Activated naive CD4-positive, alpha-beta T cell (primary cell): ENCODE measurements at regions not wholly inside any gene's neighbourhood (a gene's known extent, or its start where the extent isn't known, plus 50 kb on each side); places are given as distances from the start of the nearest gene placed in this dataset.
"Not testable (repeated sequence)": the region's sequence is repeated elsewhere in the genome, so short reads cannot be mapped to it uniquely, and the experiment has no call there.

Source experiments
- DNase-seq, 4 experiments: peaks; one replicate each; lab custom pipeline; 2025; lab: John Stamatoyannopoulos, UW

- no peak for DNase-seq
These were observed 505.2 kb upstream of the NR5A2 start for GRCh38 chr1:199522338-199522737.

- no peak for DNase-seq
These were observed 504.6 kb upstream of the NR5A2 start for GRCh38 chr1:199522936-199523335.

GRCh38 chr1:199529324-199529723 lies 498.2 kb upstream of the NR5A2 start:
- no peak for DNase-seq

- DNase-seq: not testable (repeated sequence)
These were observed 494.1 kb upstream of the NR5A2 start for GRCh38 chr1:199533361-199533760.

- no peak for DNase-seq
These were observed 481.7 kb upstream of the NR5A2 start for GRCh38 chr1:199545780-199546179.

GRCh38 chr1:199546323-199546722 lies 481.2 kb upstream of the NR5A2 start:
- no peak for DNase-seq

- no peak for DNase-seq
These were observed 478.1 kb upstream of the NR5A2 start for GRCh38 chr1:199549421-199549820.

GRCh38 chr1:199550199-199551065 lies 477.1 kb upstream of the NR5A2 start:
- DNase-seq: no peak

GRCh38 chr1:199551967-199552565 lies 475.4 kb upstream of the NR5A2 start:
- no peak for DNase-seq

GRCh38 chr1:199553104-199553503 lies 474.4 kb upstream of the NR5A2 start:
- no peak for DNase-seq

GRCh38 chr1:199561334-199561733 lies 466.2 kb upstream of the NR5A2 start:
- no peak for DNase-seq

GRCh38 chr1:199573047-199573446 lies 454.5 kb upstream of the NR5A2 start:
- no peak for DNase-seq

- DNase-seq: no peak
These were observed 452.6 kb upstream of the NR5A2 start for GRCh38 chr1:199574950-199575349.

GRCh38 chr1:199580300-199580699 lies 447.2 kb upstream of the NR5A2 start:
- no peak for DNase-seq

- no peak for DNase-seq
These were observed 442.1 kb upstream of the NR5A2 start for GRCh38 chr1:199585392-199585791.

- no peak for DNase-seq
These were observed 436.8 kb upstream of the NR5A2 start for GRCh38 chr1:199590708-199591107.

- DNase-seq: no peak
These were observed 436.0 kb upstream of the NR5A2 start for GRCh38 chr1:199591468-199591867.

GRCh38 chr1:199593475-199593874 lies 434.0 kb upstream of the NR5A2 start:
- DNase-seq: no peak

GRCh38 chr1:199596448-199596847 lies 431.1 kb upstream of the NR5A2 start:
- DNase-seq: not testable (repeated sequence)

- DNase-seq: no peak
These were observed 430.4 kb upstream of the NR5A2 start for GRCh38 chr1:199597152-199597551.

GRCh38 chr1:199608414-199608813 lies 419.1 kb upstream of the NR5A2 start:
- no peak for DNase-seq

GRCh38 chr1:199612976-199613774 lies 414.3 kb upstream of the NR5A2 start:
- no peak for DNase-seq

GRCh38 chr1:199616947-199617346 lies 410.6 kb upstream of the NR5A2 start:
- no peak for DNase-seq
